HepG2 (cell line): ENCODE measurements at regions not wholly inside any gene's neighbourhood (a gene's known extent, or its start where the extent isn't known, plus 50 kb on each side); places are given as distances from the start of the nearest gene placed in this dataset.

Experiments
- CHD4 ChIP-seq: fragments of 200-600 bp; sonication (generic); IDR thresholded peaks from 2 replicates; pipeline ENCODE4 v1.7.0; 2017; ENCODE audit warnings: mild to moderate bottlenecking, low read length, borderline replicate concordance
- EP300 ChIP-seq, 3 experiments: sonication (generic) in 1 of 3; formaldehyde crosslinking in 1 of 3; IDR thresholded peaks; 2 replicates each; pipeline versions ENCODE4 v1.5.1 to v1.6.1; 2011 to 2020; ENCODE audit warnings: low read depth in 2 of 3, low read length in 2 of 3, borderline replicate concordance in 1 of 3, improper control_type of control experiment in 1 of 3, mild to moderate bottlenecking in 1 of 3, missing genetic modification reagents in 1 of 3, moderate library complexity in 1 of 3
- ESRRA ChIP-seq: sonication (generic); formaldehyde crosslinking; IDR thresholded peaks from 2 replicates; pipeline ENCODE4 v1.5.1; 2020; ENCODE audit warnings: mild to moderate bottlenecking, low read depth, missing genetic modification reagents
- FOXJ3 ChIP-seq: sonication (generic); formaldehyde crosslinking; IDR thresholded peaks from 2 replicates; pipeline ENCODE4 v1.4.0; 2020; ENCODE audit warnings: missing genetic modification reagents, mild to moderate bottlenecking, borderline replicate concordance
- NFYB ChIP-seq: sonication (generic); formaldehyde crosslinking; IDR thresholded peaks from 2 replicates; pipeline ENCODE4 v1.4.0; 2020; ENCODE audit warnings: missing genetic modification reagents
- SIN3B ChIP-seq: fragments of 150-350 bp; IDR thresholded peaks from 2 replicates; pipeline ENCODE4 v1.6.1; 2014; ENCODE audit warnings: low read length
- USF2 ChIP-seq, 2 experiments: sonication (generic) in 1 of 2; formaldehyde crosslinking in 1 of 2; IDR thresholded peaks; 2 replicates each; pipeline versions ENCODE4 v1.5.1 to v1.6.1; 2011 to 2020; ENCODE audit warnings: borderline replicate concordance in 1 of 2, low read depth in 1 of 2, low read length in 1 of 2, mild to moderate bottlenecking in 1 of 2, missing genetic modification reagents in 1 of 2, moderate library complexity in 1 of 2
- ZBTB49 ChIP-seq: sonication (generic); formaldehyde crosslinking; IDR thresholded peaks from 2 replicates; pipeline ENCODE4 v1.4.0; 2020; ENCODE audit warnings: missing genetic modification reagents, borderline replicate concordance
- ZNF205 ChIP-seq: IDR thresholded peaks from 2 replicates; pipeline ENCODE4 v1.6.1; 2018; ENCODE audit warnings: missing biosample characterization, missing genetic modification reagents
- ZNF766 ChIP-seq: sonication (generic); formaldehyde crosslinking; IDR thresholded peaks from 2 replicates; pipeline ENCODE4 v1.5.0; 2020; ENCODE audit warnings: missing genetic modification reagents, borderline replicate concordance
- TF ChIP-seq, protein P1 (sequence below): sonication (generic); formaldehyde crosslinking; IDR thresholded peaks from 2 replicates; pipeline ENCODE4 v1.4.0; 2020; ENCODE audit warnings: missing genetic modification reagents
- TF ChIP-seq, protein P2 (sequence below): sonication (generic); formaldehyde crosslinking; IDR thresholded peaks from 2 replicates; pipeline ENCODE4 v1.5.0; 2020; ENCODE audit warnings: mild to moderate bottlenecking, missing genetic modification reagents, moderate library complexity
- TF ChIP-seq, protein P3 (sequence below): sonication (generic); formaldehyde crosslinking; IDR thresholded peaks from 2 replicates; pipeline ENCODE4 v1.4.0; 2020; ENCODE audit warnings: mild to moderate bottlenecking, missing genetic modification reagents, borderline replicate concordance

DNA sequence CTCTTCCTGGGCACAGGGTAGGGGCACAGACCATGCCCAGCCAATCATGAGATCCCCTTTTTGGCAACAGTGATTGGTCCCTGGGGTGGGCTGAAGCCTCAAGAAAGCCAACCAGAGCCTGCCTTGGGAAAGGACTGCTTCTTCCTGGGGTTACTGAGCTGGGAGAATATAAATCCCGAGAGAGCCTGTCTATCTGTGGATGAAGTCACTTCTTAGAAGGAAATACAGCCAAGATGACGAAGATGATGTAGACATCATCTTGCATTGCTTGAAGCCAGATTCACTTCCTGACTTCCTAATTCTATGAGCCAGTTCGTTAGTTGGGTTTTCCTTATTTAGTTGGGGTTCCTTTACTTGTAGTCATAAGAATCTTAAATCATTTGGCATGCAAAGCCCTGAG is 50.1 kb upstream of the PWWP2A start:
- TF ChIP-seq, protein P1, sequence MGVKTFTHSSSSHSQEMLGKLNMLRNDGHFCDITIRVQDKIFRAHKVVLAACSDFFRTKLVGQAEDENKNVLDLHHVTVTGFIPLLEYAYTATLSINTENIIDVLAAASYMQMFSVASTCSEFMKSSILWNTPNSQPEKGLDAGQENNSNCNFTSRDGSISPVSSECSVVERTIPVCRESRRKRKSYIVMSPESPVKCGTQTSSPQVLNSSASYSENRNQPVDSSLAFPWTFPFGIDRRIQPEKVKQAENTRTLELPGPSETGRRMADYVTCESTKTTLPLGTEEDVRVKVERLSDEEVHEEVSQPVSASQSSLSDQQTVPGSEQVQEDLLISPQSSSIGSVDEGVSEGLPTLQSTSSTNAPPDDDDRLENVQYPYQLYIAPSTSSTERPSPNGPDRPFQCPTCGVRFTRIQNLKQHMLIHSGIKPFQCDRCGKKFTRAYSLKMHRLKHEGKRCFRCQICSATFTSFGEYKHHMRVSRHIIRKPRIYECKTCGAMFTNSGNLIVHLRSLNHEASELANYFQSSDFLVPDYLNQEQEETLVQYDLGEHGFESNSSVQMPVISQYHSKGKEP (CRISPR knock-in tag) = no peak
- TF ChIP-seq SIN3B = no peak
- TF ChIP-seq, protein P2, sequence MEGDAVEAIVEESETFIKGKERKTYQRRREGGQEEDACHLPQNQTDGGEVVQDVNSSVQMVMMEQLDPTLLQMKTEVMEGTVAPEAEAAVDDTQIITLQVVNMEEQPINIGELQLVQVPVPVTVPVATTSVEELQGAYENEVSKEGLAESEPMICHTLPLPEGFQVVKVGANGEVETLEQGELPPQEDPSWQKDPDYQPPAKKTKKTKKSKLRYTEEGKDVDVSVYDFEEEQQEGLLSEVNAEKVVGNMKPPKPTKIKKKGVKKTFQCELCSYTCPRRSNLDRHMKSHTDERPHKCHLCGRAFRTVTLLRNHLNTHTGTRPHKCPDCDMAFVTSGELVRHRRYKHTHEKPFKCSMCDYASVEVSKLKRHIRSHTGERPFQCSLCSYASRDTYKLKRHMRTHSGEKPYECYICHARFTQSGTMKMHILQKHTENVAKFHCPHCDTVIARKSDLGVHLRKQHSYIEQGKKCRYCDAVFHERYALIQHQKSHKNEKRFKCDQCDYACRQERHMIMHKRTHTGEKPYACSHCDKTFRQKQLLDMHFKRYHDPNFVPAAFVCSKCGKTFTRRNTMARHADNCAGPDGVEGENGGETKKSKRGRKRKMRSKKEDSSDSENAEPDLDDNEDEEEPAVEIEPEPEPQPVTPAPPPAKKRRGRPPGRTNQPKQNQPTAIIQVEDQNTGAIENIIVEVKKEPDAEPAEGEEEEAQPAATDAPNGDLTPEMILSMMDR (CRISPR knock-in tag) = no peak
- TF ChIP-seq ZNF205 (CRISPR knock-in tag) = no peak
- TF ChIP-seq ZNF766 (CRISPR knock-in tag) = no peak
- TF ChIP-seq ESRRA (CRISPR knock-in tag) = no peak
- TF ChIP-seq CHD4 = no peak
- TF ChIP-seq EP300 (IDR thresholded peaks at IDR 0.05; ENCODE audit: low read depth in 2 of 2, low read length in 2 of 2) = no peak
- no peak for TF ChIP-seq EP300 (CRISPR knock-in tag; IDR thresholded peaks at IDR 0.05; ENCODE audit: borderline replicate concordance)
- TF ChIP-seq FOXJ3 (CRISPR knock-in tag) = no peak
- TF ChIP-seq NFYB (CRISPR knock-in tag) = no peak
- no peak for TF ChIP-seq USF2 (IDR thresholded peaks at IDR 0.05; ENCODE audit: low read depth, low read length)
- TF ChIP-seq USF2 (CRISPR knock-in tag; IDR thresholded peaks at IDR 0.05; ENCODE audit: borderline replicate concordance) = no peak
- TF ChIP-seq, protein P3, sequence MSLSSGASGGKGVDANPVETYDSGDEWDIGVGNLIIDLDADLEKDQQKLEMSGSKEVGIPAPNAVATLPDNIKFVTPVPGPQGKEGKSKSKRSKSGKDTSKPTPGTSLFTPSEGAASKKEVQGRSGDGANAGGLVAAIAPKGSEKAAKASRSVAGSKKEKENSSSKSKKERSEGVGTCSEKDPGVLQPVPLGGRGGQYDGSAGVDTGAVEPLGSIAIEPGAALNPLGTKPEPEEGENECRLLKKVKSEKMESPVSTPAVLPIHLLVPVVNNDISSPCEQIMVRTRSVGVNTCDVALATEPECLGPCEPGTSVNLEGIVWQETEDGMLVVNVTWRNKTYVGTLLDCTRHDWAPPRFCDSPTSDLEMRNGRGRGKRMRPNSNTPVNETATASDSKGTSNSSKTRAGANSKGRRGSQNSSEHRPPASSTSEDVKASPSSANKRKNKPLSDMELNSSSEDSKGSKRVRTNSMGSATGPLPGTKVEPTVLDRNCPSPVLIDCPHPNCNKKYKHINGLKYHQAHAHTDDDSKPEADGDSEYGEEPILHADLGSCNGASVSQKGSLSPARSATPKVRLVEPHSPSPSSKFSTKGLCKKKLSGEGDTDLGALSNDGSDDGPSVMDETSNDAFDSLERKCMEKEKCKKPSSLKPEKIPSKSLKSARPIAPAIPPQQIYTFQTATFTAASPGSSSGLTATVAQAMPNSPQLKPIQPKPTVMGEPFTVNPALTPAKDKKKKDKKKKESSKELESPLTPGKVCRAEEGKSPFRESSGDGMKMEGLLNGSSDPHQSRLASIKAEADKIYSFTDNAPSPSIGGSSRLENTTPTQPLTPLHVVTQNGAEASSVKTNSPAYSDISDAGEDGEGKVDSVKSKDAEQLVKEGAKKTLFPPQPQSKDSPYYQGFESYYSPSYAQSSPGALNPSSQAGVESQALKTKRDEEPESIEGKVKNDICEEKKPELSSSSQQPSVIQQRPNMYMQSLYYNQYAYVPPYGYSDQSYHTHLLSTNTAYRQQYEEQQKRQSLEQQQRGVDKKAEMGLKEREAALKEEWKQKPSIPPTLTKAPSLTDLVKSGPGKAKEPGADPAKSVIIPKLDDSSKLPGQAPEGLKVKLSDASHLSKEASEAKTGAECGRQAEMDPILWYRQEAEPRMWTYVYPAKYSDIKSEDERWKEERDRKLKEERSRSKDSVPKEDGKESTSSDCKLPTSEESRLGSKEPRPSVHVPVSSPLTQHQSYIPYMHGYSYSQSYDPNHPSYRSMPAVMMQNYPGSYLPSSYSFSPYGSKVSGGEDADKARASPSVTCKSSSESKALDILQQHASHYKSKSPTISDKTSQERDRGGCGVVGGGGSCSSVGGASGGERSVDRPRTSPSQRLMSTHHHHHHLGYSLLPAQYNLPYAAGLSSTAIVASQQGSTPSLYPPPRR (CRISPR knock-in tag) = no peak
- no peak for TF ChIP-seq ZBTB49
